Adrenal gland (tissue), 9 donors: ENCODE measurements at regions not wholly inside any gene's neighbourhood (a gene's known extent, or its start where the extent isn't known, plus 50 kb on each side); places are given as distances from the start of the nearest gene placed in this dataset.
A peak's percentile ranks its signal among the peaks of the same experiment; 100 is the strongest.

Experiments
- DNase-seq, 7 donors: peaks; one replicate each; pipeline ENCODE4 v3.0.0-alpha.2; 2019 to 2020
- H3K27ac ChIP-seq, 5 donors: fragments of 200-600 bp; sonication (generic) in 4 of 5; 1 replicate in 3 of 5; 2 replicates in 2 of 5; pipeline versions ENCODE4 v1.5.1 to v1.8.0; 2016 to 2020; ENCODE audit warnings: mild to moderate bottlenecking in 1 of 5
- H3K27me3 ChIP-seq: fragments of 200-600 bp; 2 replicates; pipeline ENCODE4 v1.8.0; 2021
- H3K36me3 ChIP-seq, 2 donors: fragments of 200-600 bp; replicated peaks in 1 of 2; 1 replicate in 1 of 2; 2 replicates in 1 of 2; pipeline versions ENCODE4 v1.5.1 to v1.8.0; 2018 to 2022
- H3K4me1 ChIP-seq, 2 donors: fragments of 200-600 bp; replicated peaks in 1 of 2; 1 replicate in 1 of 2; 2 replicates in 1 of 2; pipeline versions ENCODE4 v1.5.1 to v1.8.0; 2018 to 2021
- H3K4me3 ChIP-seq, 4 donors: fragments of 200-600 bp; sonication (generic) in 3 of 4; one replicate each; pipeline ENCODE4 v1.5.1; 2016 to 2018
- H3K9me3 ChIP-seq, 3 donors: fragments of 200-600 bp; sonication (generic) in 1 of 3; replicated peaks in 1 of 3; 1 replicate in 2 of 3; 2 replicates in 1 of 3; pipeline versions ENCODE4 v1.5.1 to v1.8.0; 2016 to 2021
- POLR2A ChIP-seq, 2 donors: fragments of 450-650 bp; IDR thresholded peaks; one replicate each; pipeline ENCODE4 v1.6.1; 2017; ENCODE audit warnings: antibody characterized with exemption in 2 of 2, mild to moderate bottlenecking in 2 of 2, moderate library complexity in 1 of 2
- WGBS, 4 donors: extraction: QIAGEN DNeasy Blood & Tissue Kit in 2 of 4; methylation state at CpG; one replicate each; pipeline versions ENCODE4 v1.1.5 to v1.1.7; 2013 to 2017; 5-methylcytosine and 5-hydroxymethylcytosine counted together
- intact Hi-C, 2 donors: fragments of 100-400 bp; cut with DNase I; formaldehyde crosslinking; loops; one replicate each; pipeline versions ENCODE4 v1.14.1 to v1.15.0; 2022 to 2023
- TF ChIP-seq, protein P1 (sequence below), 6 experiments: fragments of 450-650 bp in 4 of 6; fragments of 200-600 bp in 2 of 6; sonication (generic) in 1 of 6; IDR thresholded peaks; 1 replicate in 5 of 6; 2 replicates in 1 of 6; pipeline versions ENCODE4 v1.5.1 to v1.8.0; 2016 to 2021; ENCODE audit warnings: antibody characterized with exemption in 6 of 6, mild to moderate bottlenecking in 2 of 6, moderate library complexity in 1 of 6
- donor health status: healthy with polysubstance abuse.
- donor health status: Bipolar disorder and iron deficiency.
- donor health status: DM: yes; HTN: yes; CAD: no.
- donor health status: DM: no; HTN: no; CAD: no.
- donor health status: DM: no; HTN: no; CAD: no.

DNA sequence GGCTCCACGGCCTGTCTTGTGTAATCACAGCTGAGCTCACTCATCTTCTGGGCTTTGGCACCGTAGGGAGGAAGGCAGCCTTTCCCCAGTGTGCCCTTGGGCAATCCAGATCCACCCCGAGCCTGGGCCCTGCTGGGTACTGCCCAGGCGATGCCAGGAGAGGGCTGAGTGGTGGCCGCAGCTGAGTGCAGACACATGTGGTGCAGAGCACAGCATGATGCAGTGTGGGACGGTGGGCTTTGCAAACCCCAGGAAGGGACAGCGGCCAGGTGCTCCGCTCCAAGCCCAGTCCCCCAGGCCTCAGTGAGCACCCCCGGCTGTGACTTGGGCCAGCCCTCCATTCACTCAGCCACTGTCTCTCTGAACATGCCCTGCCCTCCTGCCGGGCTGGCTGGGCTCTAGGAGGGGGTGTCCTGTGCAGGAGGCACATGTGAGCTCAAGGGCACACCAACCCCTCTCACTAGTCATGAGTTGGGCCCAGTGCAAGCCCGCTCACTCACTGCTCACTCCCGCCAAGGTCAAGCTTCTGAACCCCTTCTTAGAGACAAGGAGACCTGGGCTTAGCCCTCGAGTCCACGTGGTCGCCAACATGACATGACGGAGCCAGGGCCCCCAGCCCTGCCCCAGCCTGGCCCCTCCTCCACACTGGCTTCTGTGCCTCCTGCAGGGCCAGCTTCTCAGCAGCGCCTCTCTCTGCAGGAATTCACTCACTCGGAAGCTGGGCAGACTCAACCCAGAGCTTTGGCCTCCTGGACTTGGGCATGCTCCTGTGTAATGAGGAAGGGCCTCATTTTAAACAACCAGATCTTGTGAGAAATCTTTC, 77.5 kb upstream of the INSIG1 start:
- Histone ChIP-seq H3K4me3 (no peak overlapping the region), H3K27ac (no peak overlapping the region), H3K9me3 (no peaks in the 10 kb centered on the region), H3K27me3 (peaks cover 22% of the 10 kb centered on the region), H3K4me1 (no peaks in the 10 kb centered on the region), H3K36me3 (no peaks in the 10 kb centered on the region)
- no peak for TF ChIP-seq POLR2A (IDR thresholded peaks at IDR 0.05)
- TF ChIP-seq, protein P1, sequence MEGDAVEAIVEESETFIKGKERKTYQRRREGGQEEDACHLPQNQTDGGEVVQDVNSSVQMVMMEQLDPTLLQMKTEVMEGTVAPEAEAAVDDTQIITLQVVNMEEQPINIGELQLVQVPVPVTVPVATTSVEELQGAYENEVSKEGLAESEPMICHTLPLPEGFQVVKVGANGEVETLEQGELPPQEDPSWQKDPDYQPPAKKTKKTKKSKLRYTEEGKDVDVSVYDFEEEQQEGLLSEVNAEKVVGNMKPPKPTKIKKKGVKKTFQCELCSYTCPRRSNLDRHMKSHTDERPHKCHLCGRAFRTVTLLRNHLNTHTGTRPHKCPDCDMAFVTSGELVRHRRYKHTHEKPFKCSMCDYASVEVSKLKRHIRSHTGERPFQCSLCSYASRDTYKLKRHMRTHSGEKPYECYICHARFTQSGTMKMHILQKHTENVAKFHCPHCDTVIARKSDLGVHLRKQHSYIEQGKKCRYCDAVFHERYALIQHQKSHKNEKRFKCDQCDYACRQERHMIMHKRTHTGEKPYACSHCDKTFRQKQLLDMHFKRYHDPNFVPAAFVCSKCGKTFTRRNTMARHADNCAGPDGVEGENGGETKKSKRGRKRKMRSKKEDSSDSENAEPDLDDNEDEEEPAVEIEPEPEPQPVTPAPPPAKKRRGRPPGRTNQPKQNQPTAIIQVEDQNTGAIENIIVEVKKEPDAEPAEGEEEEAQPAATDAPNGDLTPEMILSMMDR (IDR thresholded peaks at IDR 0.05): no peak
- WGBS, 4 donors: 73 to 81% (median 75%) methylated on average over 14 to 18 of the region's 18 CpGs
- DNase-seq: peak in 5 of 7 donors; percentile 32 to 57 (median 48)
- intact Hi-C loops: no loop called here

DNA sequence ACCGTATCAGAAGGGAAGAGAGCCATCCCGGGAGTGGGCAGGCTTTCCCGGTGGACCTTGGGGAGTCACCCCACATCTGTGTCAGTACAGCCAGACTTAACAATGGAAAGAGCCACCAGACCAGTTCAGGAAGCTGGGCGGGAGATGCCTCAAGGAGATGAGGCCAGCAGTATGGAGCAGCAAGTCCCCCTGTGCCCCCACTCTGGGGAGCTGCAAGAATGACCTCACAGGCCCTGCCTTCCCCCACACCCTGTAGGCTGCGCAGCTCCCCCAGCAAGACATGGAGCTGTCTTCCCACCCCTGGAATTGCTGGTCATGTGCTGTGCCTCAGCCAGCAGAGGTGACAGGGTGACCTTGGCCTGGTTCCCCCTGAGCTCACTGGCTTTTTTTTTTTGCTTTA, 76.8 kb upstream of the INSIG1 start:
- Histone ChIP-seq H3K27ac (no peak overlapping the region), H3K4me1 (no peaks in the 10 kb centered on the region), H3K27me3 (peaks cover 22% of the 10 kb centered on the region), H3K36me3 (no peaks in the 10 kb centered on the region), H3K4me3 (no peak overlapping the region), H3K9me3 (no peaks in the 10 kb centered on the region)
- WGBS, 4 donors: 78 to 90% (median 89%) methylated on average over 5 of the region's 5 CpGs
- no peak for DNase-seq
- TF ChIP-seq POLR2A (IDR thresholded peaks at IDR 0.05): no peak
- TF ChIP-seq, protein P1 (IDR thresholded peaks at IDR 0.05): no peak
- intact Hi-C loops: no loop called here

DNA sequence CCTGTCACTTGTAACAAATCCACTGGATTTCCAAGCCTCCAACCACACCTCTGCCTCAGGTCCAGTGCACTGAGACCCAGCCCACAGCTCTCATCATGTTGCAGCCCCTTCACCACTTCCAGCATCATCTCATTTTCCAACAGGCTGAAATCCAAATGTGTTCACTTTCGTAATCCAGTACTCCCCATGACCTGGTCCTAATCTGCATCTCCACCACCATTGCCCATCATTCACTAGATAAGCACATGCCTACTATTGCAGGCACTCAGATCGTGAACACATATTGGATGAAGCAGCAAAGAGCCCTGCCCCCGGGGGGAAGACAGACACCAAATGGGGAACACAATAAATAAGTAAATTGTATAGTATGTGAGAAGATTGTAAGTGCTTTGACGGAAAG, 76.1 kb upstream of the INSIG1 start:
- no peak for DNase-seq
- H3K27me3 ChIP-seq: peaks cover 24% of the 10 kb centered on the region
- intact Hi-C loops: no loop called here
- H3K4me3 ChIP-seq: no peak overlapping the region
- H3K27ac ChIP-seq: no peak overlapping the region
- no peaks in the 10 kb centered on the region for H3K9me3 ChIP-seq
- H3K36me3 ChIP-seq: no peaks in the 10 kb centered on the region
- no peak for TF ChIP-seq POLR2A (IDR thresholded peaks at IDR 0.05)
- TF ChIP-seq, protein P1 (IDR thresholded peaks at IDR 0.05): no peak
- WGBS, 4 donors: 84 to 88% (median 85%) methylated on average over 4 of the region's 4 CpGs
- H3K4me1 ChIP-seq: no peaks in the 10 kb centered on the region

DNA sequence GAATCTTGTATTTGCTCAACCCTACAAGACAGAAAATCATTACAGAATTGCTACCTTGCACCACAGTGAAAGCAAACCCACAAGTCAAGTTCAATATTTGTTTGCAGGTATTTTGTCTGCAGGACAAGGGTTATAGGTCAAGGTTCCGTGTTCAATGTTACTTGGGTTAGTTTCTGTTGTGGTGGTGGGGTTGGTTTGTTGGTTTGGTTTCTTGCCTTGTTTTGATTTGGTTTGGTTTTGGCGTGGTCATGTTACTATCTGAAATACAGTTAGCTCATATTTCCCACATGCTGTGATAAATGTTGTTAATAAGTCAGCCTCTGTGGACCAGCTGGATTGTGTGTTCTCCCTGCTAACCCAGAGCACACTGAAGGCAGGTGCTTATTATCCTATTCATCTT, 75.6 kb upstream of the INSIG1 start:
- H3K4me3 ChIP-seq: no peak overlapping the region
- H3K36me3 ChIP-seq: no peaks in the 10 kb centered on the region
- H3K27ac ChIP-seq: no peak overlapping the region
- TF ChIP-seq POLR2A (IDR thresholded peaks at IDR 0.05): no peak
- TF ChIP-seq, protein P1 (IDR thresholded peaks at IDR 0.05): no peak
- WGBS, 4 donors: 85 to 87% (median 86%) methylated on average over 2 of the region's 2 CpGs
- H3K27me3 ChIP-seq: peaks cover 22% of the 10 kb centered on the region
- H3K4me1 ChIP-seq: no peaks in the 10 kb centered on the region
- no peaks in the 10 kb centered on the region for H3K9me3 ChIP-seq
- intact Hi-C loops: no loop called here
- no peak for DNase-seq
